Gastroesophageal sphincter (tissue), 3 donors: ENCODE measurements at regions not wholly inside any gene's neighbourhood (a gene's known extent, or its start where the extent isn't known, plus 50 kb on each side); places are given as distances from the start of the nearest gene placed in this dataset.

Experiments
- POLR2A ChIP-seq, 2 donors: fragments of 450-650 bp; IDR thresholded peaks; one replicate each; pipeline ENCODE4 v1.6.1; 2017; ENCODE audit warnings: antibody characterized with exemption in 2 of 2, mild to moderate bottlenecking in 2 of 2, moderate library complexity in 1 of 2
- TF ChIP-seq, protein P1 (sequence below), 4 experiments: fragments of 200-600 bp in 2 of 4; fragments of 450-650 bp in 2 of 4; sonication (generic) in 1 of 4; IDR thresholded peaks; one replicate each; pipeline ENCODE4 v1.5.1; 2017 to 2019; ENCODE audit warnings: antibody characterized with exemption in 4 of 4, mild to moderate bottlenecking in 2 of 4, moderate library complexity in 2 of 4

- TF ChIP-seq, protein P1, sequence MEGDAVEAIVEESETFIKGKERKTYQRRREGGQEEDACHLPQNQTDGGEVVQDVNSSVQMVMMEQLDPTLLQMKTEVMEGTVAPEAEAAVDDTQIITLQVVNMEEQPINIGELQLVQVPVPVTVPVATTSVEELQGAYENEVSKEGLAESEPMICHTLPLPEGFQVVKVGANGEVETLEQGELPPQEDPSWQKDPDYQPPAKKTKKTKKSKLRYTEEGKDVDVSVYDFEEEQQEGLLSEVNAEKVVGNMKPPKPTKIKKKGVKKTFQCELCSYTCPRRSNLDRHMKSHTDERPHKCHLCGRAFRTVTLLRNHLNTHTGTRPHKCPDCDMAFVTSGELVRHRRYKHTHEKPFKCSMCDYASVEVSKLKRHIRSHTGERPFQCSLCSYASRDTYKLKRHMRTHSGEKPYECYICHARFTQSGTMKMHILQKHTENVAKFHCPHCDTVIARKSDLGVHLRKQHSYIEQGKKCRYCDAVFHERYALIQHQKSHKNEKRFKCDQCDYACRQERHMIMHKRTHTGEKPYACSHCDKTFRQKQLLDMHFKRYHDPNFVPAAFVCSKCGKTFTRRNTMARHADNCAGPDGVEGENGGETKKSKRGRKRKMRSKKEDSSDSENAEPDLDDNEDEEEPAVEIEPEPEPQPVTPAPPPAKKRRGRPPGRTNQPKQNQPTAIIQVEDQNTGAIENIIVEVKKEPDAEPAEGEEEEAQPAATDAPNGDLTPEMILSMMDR (IDR thresholded peaks at IDR 0.05), result no peak
- TF ChIP-seq POLR2A (IDR thresholded peaks at IDR 0.05), result no peak
These were observed 434.1 kb downstream of the ANKRD50 start for GRCh38 chr4:124278477-124278876.
